Fibroblast of lung (primary cell): ENCODE measurements at regions not wholly inside any gene's neighbourhood (a gene's known extent, or its start where the extent isn't known, plus 50 kb on each side); places are given as distances from the start of the nearest gene placed in this dataset.

Experiments
- CTCF ChIP-seq, 2 donors: IDR thresholded peaks in 1 of 2; conservative IDR thresholded peaks in 1 of 2; 1 replicate in 1 of 2; 2 replicates in 1 of 2; pipeline ENCODE4 v1.5.1; 2011 to 2012; ENCODE audit warnings: low read length in 2 of 2, control low read depth in 1 of 2, inconsistent platforms in 1 of 2, low read depth in 1 of 2, mild to moderate bottlenecking in 1 of 2
- EZH2 ChIP-seq: IDR thresholded peaks from 2 replicates; pipeline ENCODE4 v1.5.1; 2012; ENCODE audit warnings: low read length, control low read depth, mild to moderate bottlenecking; ENCODE audit errors: missing control alignments

DNA sequence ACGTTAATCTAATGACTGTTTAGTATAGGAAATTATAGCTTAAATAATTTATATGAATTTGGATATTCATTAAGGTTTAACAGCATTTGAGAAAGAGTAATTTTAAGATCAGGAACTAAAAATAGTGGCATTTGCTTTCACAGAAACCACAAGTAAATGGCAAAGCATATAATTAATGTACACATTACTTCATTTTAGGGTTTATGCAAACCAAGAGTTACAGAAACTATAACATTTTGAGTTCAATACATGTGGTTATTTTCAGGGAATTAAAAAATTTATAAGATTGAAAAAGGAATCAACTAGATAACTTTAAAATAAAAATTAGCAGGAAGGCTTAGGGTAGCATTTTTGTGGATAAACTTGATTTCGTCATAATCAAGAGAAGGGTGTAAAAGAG, 151.7 kb upstream of the MIR17HG start:
- TF ChIP-seq CTCF (conservative IDR thresholded peaks at IDR 0.05 in 1 of 2, IDR thresholded peaks at IDR 0.05 in 1 of 2; ENCODE audit: low read depth in 1 of 2, low read length in 2 of 2) (no peak), EZH2 (no peak)
